ENCODE measurements at regions not wholly inside any gene's neighbourhood (a gene's known extent, or its start where the extent isn't known, plus 50 kb on each side); places are given as distances from the start of the nearest gene placed in this dataset.
A peak's percentile ranks its signal among the peaks of the same experiment; 100 is the strongest.

DNA sequence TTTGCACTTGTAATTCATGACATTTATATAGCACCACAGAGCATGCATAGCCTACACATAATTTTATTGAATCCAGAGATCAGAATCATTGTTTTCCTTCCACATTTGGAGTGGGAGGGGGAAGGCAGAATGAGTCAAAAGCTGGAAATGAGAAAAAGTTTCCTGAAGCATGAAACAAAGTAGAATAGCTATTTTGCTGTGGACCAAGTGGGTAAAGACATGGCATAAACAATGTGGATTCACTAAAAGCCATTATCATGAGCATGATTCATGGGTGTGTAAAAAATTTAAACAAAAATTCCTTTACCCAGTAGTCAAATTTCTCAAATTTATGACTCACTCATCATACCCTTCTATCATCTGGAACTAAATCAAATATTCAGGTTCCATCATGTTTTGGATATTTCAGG, 97.9 kb downstream of the YIPF5 start (continued):
- TF ChIP-seq FOSL2 (IDR thresholded peaks at IDR 0.05; ENCODE audit: borderline replicate concordance, low read depth), result peak; percentile 88

DNA sequence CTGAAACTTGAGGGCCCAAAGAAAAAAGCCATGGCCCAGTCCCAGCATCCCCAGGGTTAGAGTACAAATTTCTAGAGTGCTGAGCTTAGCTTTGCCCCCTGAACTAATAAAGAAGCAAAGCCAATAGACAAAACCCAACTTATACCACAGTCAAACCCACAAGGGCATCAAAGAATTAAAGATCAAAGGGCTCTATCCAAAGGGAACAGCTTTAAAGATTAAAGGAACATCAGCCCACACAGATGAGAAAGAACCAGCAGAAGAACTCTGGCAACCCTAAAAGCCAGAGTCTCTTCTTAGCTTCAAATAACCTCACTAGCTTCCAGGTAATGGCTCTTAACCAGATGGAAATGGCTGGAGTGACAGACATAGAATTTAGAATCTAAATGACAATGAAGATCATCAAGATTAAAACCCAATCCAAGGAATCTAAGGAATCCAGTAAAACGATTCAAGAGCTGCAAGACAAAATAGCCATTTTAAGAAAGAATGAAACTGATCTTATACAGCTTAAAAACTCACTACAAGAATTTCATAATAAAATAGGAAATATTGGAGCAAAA, 93.9 kb downstream of the YIPF5 start:
- no peak overlapping the region for H3K4me2 ChIP-seq
- 44% methylated on average over 1 of the region's 1 CpG for WGBS (ENCODE audit: low lambda C conversion rate)
- H3F3A ChIP-seq (replicated peaks; ENCODE audit: insufficient read depth), result peaks cover 16% of the 10 kb centered on the region
- TF ChIP-seq FOXM1 (IDR thresholded peaks at IDR 0.05; ENCODE audit: low read depth), result no peak
- no peak for TF ChIP-seq ELF1 (IDR thresholded peaks at IDR 0.05)
- TF ChIP-seq TAF1 (IDR thresholded peaks at IDR 0.05; ENCODE audit: borderline replicate concordance, low read depth, low read length), result no peak
- TF ChIP-seq MXI1 (IDR thresholded peaks at IDR 0.05; ENCODE audit: low read depth, low read length), result no peak
- TF ChIP-seq YY1 (IDR thresholded peaks at IDR 0.05; ENCODE audit: low read depth), result no peak
- no peak for TF ChIP-seq TEAD4 (IDR thresholded peaks at IDR 0.05; ENCODE audit: borderline replicate concordance, insufficient read depth)
- no peak for TF ChIP-seq RAD21 (IDR thresholded peaks at IDR 0.05; ENCODE audit: low read length)
- TF ChIP-seq FOXJ3 (CRISPR knock-in tag; IDR thresholded peaks at IDR 0.05), result no peak
- TF ChIP-seq FOSL2 (IDR thresholded peaks at IDR 0.05; ENCODE audit: borderline replicate concordance, low read depth), result no peak
- TF ChIP-seq, protein P1, sequence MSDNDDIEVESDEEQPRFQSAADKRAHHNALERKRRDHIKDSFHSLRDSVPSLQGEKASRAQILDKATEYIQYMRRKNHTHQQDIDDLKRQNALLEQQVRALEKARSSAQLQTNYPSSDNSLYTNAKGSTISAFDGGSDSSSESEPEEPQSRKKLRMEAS (IDR thresholded peaks at IDR 0.05; ENCODE audit: low read depth), result no peak
- TF ChIP-seq GABPA (IDR thresholded peaks at IDR 0.05; ENCODE audit: low read depth), result no peak
- no peak for TF ChIP-seq EP300 (IDR thresholded peaks at IDR 0.05; ENCODE audit: borderline replicate concordance in 1 of 2, low read depth in 1 of 2, low read length in 1 of 2)
- no peak for TF ChIP-seq RFX5 (IDR thresholded peaks at IDR 0.05; ENCODE audit: low read length)
- TF ChIP-seq RXRA (IDR thresholded peaks at IDR 0.05; ENCODE audit: borderline replicate concordance, low read depth), result no peak
- TF ChIP-seq, protein P2, sequence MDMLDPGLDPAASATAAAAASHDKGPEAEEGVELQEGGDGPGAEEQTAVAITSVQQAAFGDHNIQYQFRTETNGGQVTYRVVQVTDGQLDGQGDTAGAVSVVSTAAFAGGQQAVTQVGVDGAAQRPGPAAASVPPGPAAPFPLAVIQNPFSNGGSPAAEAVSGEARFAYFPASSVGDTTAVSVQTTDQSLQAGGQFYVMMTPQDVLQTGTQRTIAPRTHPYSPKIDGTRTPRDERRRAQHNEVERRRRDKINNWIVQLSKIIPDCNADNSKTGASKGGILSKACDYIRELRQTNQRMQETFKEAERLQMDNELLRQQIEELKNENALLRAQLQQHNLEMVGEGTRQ (IDR thresholded peaks at IDR 0.05; ENCODE audit: borderline replicate concordance, low read depth, low read length), result no peak
- TF ChIP-seq JUND (IDR thresholded peaks at IDR 0.05), result no peak
- TF ChIP-seq MEF2A (IDR thresholded peaks at IDR 0.05; ENCODE audit: borderline replicate concordance, low read depth), result no peak
- no peak for TF ChIP-seq NRF1 (IDR thresholded peaks at IDR 0.05; ENCODE audit: low read depth, low read length)
- TF ChIP-seq POLR2AphosphoS5 (IDR thresholded peaks at IDR 0.05; ENCODE audit: low read depth, low read length), result no peak
- H3K9ac ChIP-seq, result no peak overlapping the region
- no peak for DNase-seq
- H3K9me2 ChIP-seq, result no peaks in the 10 kb centered on the region
- CTCF ChIA-PET, result interaction anchor here (1.0 to 1.5 kb wide), 4 partner anchors 11 to 673 kb away, joined by 3 to 5 read pairs (median 4); partner anchors contain the start of gene NR3C1
- peaks cover 0 to 11% of the 10 kb centered on the region in 2 experiments; a peak in 1 of 4 replicates for H3K4me1 ChIP-seq (ENCODE audit: control insufficient read depth in 1 of 2, insufficient read depth in 2 of 2, low read depth in 1 of 2, low read length in 1 of 2)
- no peaks in the 10 kb centered on the region for H3K36me3 ChIP-seq (replicated peaks in 1 of 2; ENCODE audit: control insufficient read depth in 1 of 2, insufficient read depth in 2 of 2, low read length in 1 of 2)
- no peak overlapping the region for H3K4me3 ChIP-seq (ENCODE audit: low read depth in 2 of 2, low read length in 1 of 2)
- H3K9me3 ChIP-seq, result 0 out of 2 replicates have a peak, but pooled peaks cover 4% of the 10 kb centered on the region
- H4K20me1 ChIP-seq (ENCODE audit: insufficient read depth), result no peaks in the 10 kb centered on the region
- H3K27me3 ChIP-seq (ENCODE audit: insufficient read depth), result no peaks in the 10 kb centered on the region
- no peaks in the 10 kb centered on the region for H3K79me2 ChIP-seq (ENCODE audit: insufficient read depth)
- POLR2A ChIA-PET, result no interaction called here
- H2AFZ ChIP-seq (ENCODE audit: low read depth), result no peak overlapping the region
- H3K27ac ChIP-seq (ENCODE audit: low read depth in 2 of 2, low read length in 1 of 2), result no peak overlapping the region
